Naive thymus-derived CD4-positive, alpha-beta T cell (primary cell): ENCODE measurements at regions not wholly inside any gene's neighbourhood (a gene's known extent, or its start where the extent isn't known, plus 50 kb on each side); places are given as distances from the start of the nearest gene placed in this dataset.

ENCODE experiments used
- ATAC-seq: fragments of 150-1000 bp; cut with Tn5 transposase; 2 replicates; pipeline ENCODE4 v1.10.0; 2021; ENCODE audit warnings: mild to moderate bottlenecking, moderate library complexity
- CTCF ChIA-PET: fragments of 350-600 bp; sonication (Branson Sonifier 250); formaldehyde crosslinking; loops from one replicate; lab custom pipeline; 2021; ENCODE audit warnings: antibody characterized with exemption; lab: Charles Lee
- POLR2A ChIA-PET: fragments of 350-600 bp; sonication (Branson Sonifier 250); formaldehyde crosslinking; loops from one replicate; lab custom pipeline; 2021; ENCODE audit warnings: antibody characterized with exemption, inconsistent platforms; lab: Charles Lee
- DNase-seq, 9 donors: peaks; one replicate each; pipeline versions ENCODE4 v3.0.0 to v3.0.0-alpha.2; 2020 to 2022; ENCODE audit warnings: mixed read lengths in 1 of 9
- H3K27ac ChIP-seq: one replicate; pipeline ENCODE4 v1.7.0; 2013; ENCODE audit warnings: mild to moderate bottlenecking, low read depth, low read length, moderate library complexity
- H3K27me3 ChIP-seq, 2 donors: one replicate each; pipeline ENCODE4 v1.7.0; 2013; ENCODE audit warnings: low read length in 2 of 2, mild to moderate bottlenecking in 2 of 2, moderate library complexity in 2 of 2; ENCODE audit not compliant: control insufficient read depth in 2 of 2, insufficient read depth in 2 of 2
- H3K36me3 ChIP-seq, 3 experiments: 1 replicate in 2 of 3; 2 replicates in 1 of 3; pipeline ENCODE4 v1.7.0; 2013; ENCODE audit warnings: low read length in 3 of 3, mild to moderate bottlenecking in 3 of 3, moderate library complexity in 1 of 3; ENCODE audit not compliant: insufficient read depth in 3 of 3, control insufficient read depth in 2 of 3
- H3K4me1 ChIP-seq, 2 donors: one replicate each; pipeline ENCODE4 v1.7.0; 2013; ENCODE audit warnings: low read length in 2 of 2, mild to moderate bottlenecking in 2 of 2, moderate library complexity in 1 of 2; ENCODE audit not compliant: control insufficient read depth in 2 of 2, insufficient read depth in 2 of 2
- H3K4me3 ChIP-seq: 2 replicates; pipeline ENCODE4 v1.7.0; 2013; ENCODE audit warnings: mild to moderate bottlenecking, low read length
- H3K9me3 ChIP-seq, 3 experiments: 1 replicate in 2 of 3; 2 replicates in 1 of 3; pipeline ENCODE4 v1.7.0; 2013; ENCODE audit warnings: low read length in 3 of 3; ENCODE audit not compliant: control insufficient read depth in 2 of 3
- H3K27ac Mint-ChIP-seq, 9 donors: one replicate each; pipeline ENCODE4 v1.8.0; 2020 to 2022; ENCODE audit warnings: mixed read lengths in 9 of 9, mild to moderate bottlenecking in 8 of 9, moderate library complexity in 5 of 9, inconsistent platforms in 2 of 9
- H3K27me3 Mint-ChIP-seq, 5 donors: one replicate each; pipeline ENCODE4 v1.8.0; 2021 to 2022; ENCODE audit warnings: mixed read lengths in 5 of 5, mild to moderate bottlenecking in 1 of 5
- H3K36me3 Mint-ChIP-seq, 5 donors: one replicate each; pipeline ENCODE4 v1.8.0; 2020 to 2022; ENCODE audit warnings: mixed read lengths in 5 of 5, mild to moderate bottlenecking in 3 of 5, inconsistent platforms in 1 of 5
- H3K4me1 Mint-ChIP-seq, 7 donors: one replicate each; pipeline ENCODE4 v1.8.0; 2020 to 2022; ENCODE audit warnings: mixed read lengths in 7 of 7, mild to moderate bottlenecking in 3 of 7, inconsistent platforms in 1 of 7
- H3K4me3 Mint-ChIP-seq, 10 donors: one replicate each; pipeline ENCODE4 v1.8.0; 2020 to 2022; ENCODE audit warnings: mild to moderate bottlenecking in 10 of 10, mixed read lengths in 10 of 10, moderate library complexity in 6 of 10, inconsistent platforms in 2 of 10
- H3K9me3 Mint-ChIP-seq, 11 donors: one replicate each; pipeline ENCODE4 v1.8.0; 2020 to 2022; ENCODE audit warnings: mixed read lengths in 11 of 11, mild to moderate bottlenecking in 4 of 11, inconsistent platforms in 1 of 11, moderate library complexity in 1 of 11
- intact Hi-C, 2 donors: fragments of 100-400 bp; cut with micrococcal nuclease; formaldehyde crosslinking; loops; one replicate each; pipeline ENCODE4 v1.15.1; 2023

DNA sequence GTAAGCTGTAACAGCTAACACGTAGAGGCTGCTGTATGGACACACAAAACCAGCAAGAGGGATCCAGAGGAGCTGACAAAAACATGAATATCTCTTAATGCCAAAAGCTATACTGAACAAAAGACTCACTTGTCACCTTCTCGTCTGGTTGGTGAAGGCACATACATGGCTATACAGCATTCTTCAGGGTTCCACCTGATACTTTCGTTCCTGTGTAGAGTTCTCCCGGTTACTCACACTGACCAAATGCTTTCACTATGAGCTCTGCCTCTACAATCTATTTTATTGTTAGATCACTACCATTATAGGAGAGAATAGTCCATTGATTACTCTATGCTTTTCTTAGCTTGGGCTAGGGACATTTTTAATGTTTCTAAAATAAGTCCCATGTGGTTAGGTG, 193.1 kb downstream of the HNMT start:
- Histone ChIP-seq H3K4me3 (no peak overlapping the region), H3K9me3 (no peaks in the 10 kb centered on the region), H3K4me1 (no peaks in the 10 kb centered on the region), H3K36me3 (no peaks in the 10 kb centered on the region), H3K27me3 (no peaks in the 10 kb centered on the region), H3K27ac (no peak overlapping the region)
- no peak for ATAC-seq
- intact Hi-C loops, result no loop called here
- Mint-ChIP-seq H3K4me1 (no peaks in the 10 kb centered on the region), H3K9me3 (peaks cover 0 to 4% (median 0%) of the 10 kb centered on the region in 11 donors), H3K27ac (no peak overlapping the region), H3K36me3 (no peaks in the 10 kb centered on the region), H3K4me3 (no peak overlapping the region), H3K27me3 (peaks cover 0 to 7% (median 0%) of the 10 kb centered on the region in 5 donors)
- POLR2A ChIA-PET, result no interaction called here
- CTCF ChIA-PET, result no interaction called here
- no peak for DNase-seq

DNA sequence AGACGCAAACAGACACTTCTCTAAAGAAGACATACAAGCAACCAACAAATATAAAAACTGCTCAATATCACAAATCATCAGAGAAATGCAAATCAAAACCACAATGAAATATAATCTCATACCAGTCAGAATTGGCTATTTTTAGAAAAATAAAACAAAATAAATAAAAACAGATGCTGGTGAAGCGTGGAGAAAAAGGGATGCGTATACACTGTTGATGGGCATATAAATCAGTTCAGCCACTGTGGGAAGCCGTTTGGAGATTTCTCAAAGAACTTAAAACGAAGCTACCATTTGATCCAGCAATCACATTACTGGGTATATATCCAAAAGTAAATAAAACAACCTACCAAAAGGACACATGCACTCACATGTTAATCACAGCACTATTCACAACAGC, 206.2 kb downstream of the HNMT start:
- no peaks in the 10 kb centered on the region for H3K27me3 ChIP-seq
- no peak overlapping the region for H3K27ac Mint-ChIP-seq
- ChIA-PET CTCF (no interaction called here), POLR2A (no interaction called here)
- H3K9me3 Mint-ChIP-seq, result peaks cover 2 to 28% (median 8%) of the 10 kb centered on the region in 11 donors
- H3K4me1 Mint-ChIP-seq, result no peaks in the 10 kb centered on the region
- ATAC-seq (no peak), DNase-seq (no peak)
- no peak overlapping the region for H3K27ac ChIP-seq
- H3K4me3 Mint-ChIP-seq, result no peak overlapping the region
- intact Hi-C loops, result no loop called here
- peaks cover 0 to under 1% (median 0%) of the 10 kb centered on the region in 3 experiments for H3K9me3 ChIP-seq
- H3K4me1 ChIP-seq, result no peaks in the 10 kb centered on the region
- H3K36me3 ChIP-seq, result no peaks in the 10 kb centered on the region
- no peaks in the 10 kb centered on the region for H3K36me3 Mint-ChIP-seq
- H3K27me3 Mint-ChIP-seq, result peaks cover 0 to 4% (median 0%) of the 10 kb centered on the region in 5 donors
- no peak overlapping the region for H3K4me3 ChIP-seq

DNA sequence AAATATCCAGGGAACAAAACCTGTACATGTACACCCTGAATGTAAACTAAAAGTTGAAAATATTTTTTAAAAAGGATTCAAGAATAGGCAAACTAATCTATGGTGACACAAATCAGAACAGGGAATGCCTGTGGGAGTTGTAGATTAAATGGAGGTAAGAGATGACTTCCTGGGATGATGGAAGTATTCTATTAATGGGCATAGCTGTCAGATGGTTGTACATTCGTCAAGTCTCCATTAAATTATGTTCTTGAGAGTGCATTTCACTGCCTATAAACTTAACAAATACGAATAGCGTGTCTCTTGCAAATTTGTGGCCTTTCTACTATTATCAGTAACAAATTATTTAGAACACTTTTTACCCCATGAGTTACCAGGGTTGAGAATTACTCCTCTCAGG, 207.0 kb downstream of the HNMT start:
- ATAC-seq, result no peak
- H3K9me3 Mint-ChIP-seq, result peaks cover under 1 to 28% (median 6%) of the 10 kb centered on the region in 11 donors
- POLR2A ChIA-PET, result no interaction called here
- no peak for DNase-seq
- H3K4me1 Mint-ChIP-seq, result no peaks in the 10 kb centered on the region
- H3K4me3 ChIP-seq, result no peak overlapping the region
- H3K4me3 Mint-ChIP-seq, result no peak overlapping the region
- no peaks in the 10 kb centered on the region for H3K36me3 Mint-ChIP-seq
- H3K9me3 ChIP-seq, result no peaks in the 10 kb centered on the region
- H3K27me3 ChIP-seq, result no peaks in the 10 kb centered on the region
- H3K36me3 ChIP-seq, result no peaks in the 10 kb centered on the region
- H3K27me3 Mint-ChIP-seq, result peaks cover 0 to 4% (median 0%) of the 10 kb centered on the region in 5 donors
- intact Hi-C loops, result no loop called here
- no peaks in the 10 kb centered on the region for H3K4me1 ChIP-seq
- CTCF ChIA-PET, result no interaction called here
- no peak overlapping the region for H3K27ac ChIP-seq
- no peak overlapping the region for H3K27ac Mint-ChIP-seq

DNA sequence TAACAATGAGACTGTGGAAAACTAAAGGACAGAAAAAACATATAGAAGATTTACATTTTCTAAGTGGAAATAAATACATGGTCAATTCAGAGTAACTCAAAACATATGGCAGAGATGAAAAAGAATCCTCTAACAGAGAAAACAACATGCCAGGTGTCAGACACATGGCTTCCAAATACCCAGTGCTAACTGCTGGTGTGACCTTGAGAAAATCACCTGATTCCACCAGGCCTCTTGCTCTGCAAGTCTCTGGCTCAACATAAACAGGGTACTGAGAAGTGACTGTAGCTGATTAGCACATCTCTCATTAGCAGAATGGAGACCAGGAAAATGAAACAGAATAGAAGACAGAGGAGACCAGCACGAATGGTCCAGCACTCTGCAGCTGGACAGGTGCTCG, 210.8 kb downstream of the HNMT start:
- intact Hi-C loops, result no loop called here
- peaks cover 0 to 11% (median 3%) of the 10 kb centered on the region in 11 donors for H3K9me3 Mint-ChIP-seq
- no peaks in the 10 kb centered on the region for H3K27me3 Mint-ChIP-seq
- no peaks in the 10 kb centered on the region for H3K9me3 ChIP-seq
- H3K4me1 Mint-ChIP-seq, result no peaks in the 10 kb centered on the region
- no peak overlapping the region for H3K4me3 Mint-ChIP-seq
- no peak for ATAC-seq
- no peaks in the 10 kb centered on the region for H3K27me3 ChIP-seq
- no peak overlapping the region for H3K27ac ChIP-seq
- no peaks in the 10 kb centered on the region for H3K36me3 Mint-ChIP-seq
- no peak overlapping the region for H3K4me3 ChIP-seq
- no peak overlapping the region for H3K27ac Mint-ChIP-seq
- DNase-seq, result no peak
- no peaks in the 10 kb centered on the region for H3K36me3 ChIP-seq
- CTCF ChIA-PET, result no interaction called here
- no peaks in the 10 kb centered on the region for H3K4me1 ChIP-seq
- POLR2A ChIA-PET, result no interaction called here

DNA sequence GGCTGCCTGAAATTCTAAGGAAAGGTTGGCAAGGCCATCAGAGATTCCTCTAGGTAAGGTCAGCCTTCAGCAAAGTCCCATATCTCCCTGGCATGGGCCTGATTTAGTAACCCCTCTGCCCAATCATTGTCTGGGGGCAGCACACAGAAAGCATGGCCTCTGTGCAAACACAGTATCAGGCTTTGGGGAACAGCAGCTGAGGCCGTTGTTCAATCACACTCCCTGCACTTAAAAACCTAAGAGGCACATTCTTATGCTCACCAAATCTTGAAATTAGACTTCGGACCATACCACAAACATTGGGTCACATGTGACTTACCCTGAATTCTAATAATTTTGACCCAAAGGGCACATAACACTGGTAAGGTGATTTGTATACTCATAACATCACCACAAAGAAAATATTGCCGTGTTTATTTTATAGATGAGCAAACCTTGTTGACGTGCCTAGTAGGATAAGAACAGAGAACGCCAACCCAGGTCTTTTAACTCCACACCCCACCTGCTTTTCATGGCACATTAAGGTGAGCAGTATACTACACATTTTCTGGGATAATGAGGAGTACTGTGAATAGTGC, 212.7 kb downstream of the HNMT start:
- Histone ChIP-seq H3K4me3 (no peak overlapping the region), H3K27ac (no peak overlapping the region), H3K9me3 (no peaks in the 10 kb centered on the region), H3K4me1 (no peaks in the 10 kb centered on the region), H3K27me3 (no peaks in the 10 kb centered on the region), H3K36me3 (no peaks in the 10 kb centered on the region)
- intact Hi-C loops, result no loop called here
- no peak for ATAC-seq
- no peak overlapping the region for H3K27ac Mint-ChIP-seq
- CTCF ChIA-PET, result no interaction called here
- no peaks in the 10 kb centered on the region for H3K36me3 Mint-ChIP-seq
- H3K4me1 Mint-ChIP-seq, result no peaks in the 10 kb centered on the region
- H3K27me3 Mint-ChIP-seq, result no peaks in the 10 kb centered on the region
- H3K9me3 Mint-ChIP-seq, result peaks cover 0 to 11% (median 2%) of the 10 kb centered on the region in 11 donors
- POLR2A ChIA-PET, result no interaction called here
- no peak for DNase-seq
- H3K4me3 Mint-ChIP-seq, result no peak overlapping the region

DNA sequence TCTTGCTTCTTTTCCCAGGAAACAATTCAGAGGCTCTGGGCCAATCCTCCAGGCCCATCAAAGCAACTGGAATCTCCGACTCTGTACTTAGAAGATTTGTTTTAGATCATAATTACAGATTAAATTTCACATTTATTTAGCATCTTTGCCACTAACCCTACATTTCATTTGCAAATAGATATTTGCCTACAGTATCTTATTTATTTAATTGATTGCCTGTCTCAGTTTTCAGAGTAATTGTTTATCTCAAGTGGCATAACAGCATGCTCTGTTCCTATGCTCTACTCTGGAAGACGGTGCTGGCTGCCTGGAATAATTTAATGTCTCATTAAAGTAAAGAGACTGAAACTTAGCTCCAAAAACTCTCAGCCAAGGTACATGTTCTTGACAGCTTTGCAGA, 213.4 kb downstream of the HNMT start:
- H3K4me1 ChIP-seq, result no peaks in the 10 kb centered on the region
- H3K27ac Mint-ChIP-seq, result no peak overlapping the region
- no peaks in the 10 kb centered on the region for H3K4me1 Mint-ChIP-seq
- H3K9me3 ChIP-seq, result no peaks in the 10 kb centered on the region
- DNase-seq (no peak), ATAC-seq (no peak)
- no peak overlapping the region for H3K4me3 ChIP-seq
- no peaks in the 10 kb centered on the region for H3K36me3 Mint-ChIP-seq
- no peaks in the 10 kb centered on the region for H3K36me3 ChIP-seq
- peaks cover 0 to 11% (median 2%) of the 10 kb centered on the region in 11 donors for H3K9me3 Mint-ChIP-seq
- intact Hi-C loops, result no loop called here
- no peak overlapping the region for H3K27ac ChIP-seq
- H3K27me3 Mint-ChIP-seq, result no peaks in the 10 kb centered on the region
- no peak overlapping the region for H3K4me3 Mint-ChIP-seq
- CTCF ChIA-PET, result no interaction called here
- H3K27me3 ChIP-seq, result no peaks in the 10 kb centered on the region
- POLR2A ChIA-PET, result no interaction called here

DNA sequence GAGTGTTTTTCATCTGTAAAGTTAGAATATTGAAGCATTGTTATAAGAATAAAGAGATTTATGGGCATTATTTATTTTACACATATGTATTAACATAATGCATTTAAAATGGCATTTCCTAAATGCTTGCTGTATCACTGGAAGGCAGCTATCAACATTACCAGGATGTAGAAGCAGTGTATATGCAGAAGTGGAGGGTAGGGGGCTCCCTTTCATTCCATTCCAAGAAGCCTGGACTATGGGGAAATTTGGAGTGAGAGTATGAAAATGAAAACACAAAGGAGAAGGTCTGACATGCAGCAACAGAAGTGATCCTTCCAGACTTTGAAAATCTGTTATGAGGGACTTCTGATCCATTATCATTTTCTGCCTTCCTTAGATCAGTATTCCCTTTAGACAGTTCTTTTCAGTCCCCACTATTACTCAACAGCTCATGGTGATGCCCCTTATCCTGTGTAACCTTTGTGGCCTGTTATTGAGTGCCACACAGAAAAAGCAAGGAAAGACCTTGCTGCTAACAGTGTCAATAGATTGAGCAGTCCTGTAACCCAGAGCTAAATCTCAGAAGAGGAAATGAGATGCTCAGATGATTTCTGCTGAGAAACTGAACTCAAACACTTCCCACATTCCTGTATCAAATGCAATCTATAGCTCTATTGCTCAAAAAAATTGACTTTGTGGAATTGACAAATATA, 216.6 kb downstream of the HNMT start:
- H3K27me3 ChIP-seq, result no peaks in the 10 kb centered on the region
- H3K27ac ChIP-seq, result no peak overlapping the region
- H3K36me3 ChIP-seq, result no peaks in the 10 kb centered on the region
- H3K4me1 ChIP-seq, result no peaks in the 10 kb centered on the region
- no peak overlapping the region for H3K4me3 ChIP-seq
- Mint-ChIP-seq H3K36me3 (no peaks in the 10 kb centered on the region), H3K27me3 (no peaks in the 10 kb centered on the region), H3K27ac (no peak overlapping the region), H3K4me1 (no peaks in the 10 kb centered on the region), H3K9me3 (peaks cover 0 to 4% (median 1%) of the 10 kb centered on the region in 11 donors), H3K4me3 (no peak overlapping the region)
- ChIA-PET POLR2A (no interaction called here), CTCF (no interaction called here)
- DNase-seq (no peak), ATAC-seq (no peak)
- H3K9me3 ChIP-seq, result no peaks in the 10 kb centered on the region
- intact Hi-C loops, result no loop called here
